ENCODE measurements at regions not wholly inside any gene's neighbourhood (a gene's known extent, or its start where the extent isn't known, plus 50 kb on each side); places are given as distances from the start of the nearest gene placed in this dataset.

GRCh38 chrX:110557864-110558263 is 199.2 kb downstream of the RTL9 start:
- intact Hi-C loops (cut with micrococcal nuclease): no loop called here
- POLR2A ChIA-PET: no interaction called here
- no TSS peak for BruUV-seq (replicated peaks)
- no peaks in the 10 kb centered on the region for H3K4me1 Mint-ChIP-seq (ENCODE audit: insufficient read depth, unreplicated experiment)
- H3K27ac Mint-ChIP-seq (ENCODE audit: low read depth, unreplicated experiment): no peak overlapping the region
- H3K27me3 Mint-ChIP-seq (ENCODE audit: insufficient read depth, unreplicated experiment): peaks cover 39% of the 10 kb centered on the region
- H3K36me3 Mint-ChIP-seq (ENCODE audit: insufficient read depth, unreplicated experiment): no peaks in the 10 kb centered on the region
- TF ChIP-seq CTCF (IDR thresholded peaks at IDR 0.05; ENCODE audit: unreplicated experiment): no peak
- no peak for DNase-seq (ENCODE audit: unreplicated experiment)
- H3K9me3 Mint-ChIP-seq (ENCODE audit: unreplicated experiment): peaks cover 33% of the 10 kb centered on the region
- CTCF ChIA-PET: interaction anchor here (0.6 kb wide), 1 partner anchor 13 kb away, joined by 3 read pairs; no protein-coding TSS in a partner anchor
- H3K4me3 Mint-ChIP-seq (ENCODE audit: unreplicated experiment): no peak overlapping the region

DNA sequence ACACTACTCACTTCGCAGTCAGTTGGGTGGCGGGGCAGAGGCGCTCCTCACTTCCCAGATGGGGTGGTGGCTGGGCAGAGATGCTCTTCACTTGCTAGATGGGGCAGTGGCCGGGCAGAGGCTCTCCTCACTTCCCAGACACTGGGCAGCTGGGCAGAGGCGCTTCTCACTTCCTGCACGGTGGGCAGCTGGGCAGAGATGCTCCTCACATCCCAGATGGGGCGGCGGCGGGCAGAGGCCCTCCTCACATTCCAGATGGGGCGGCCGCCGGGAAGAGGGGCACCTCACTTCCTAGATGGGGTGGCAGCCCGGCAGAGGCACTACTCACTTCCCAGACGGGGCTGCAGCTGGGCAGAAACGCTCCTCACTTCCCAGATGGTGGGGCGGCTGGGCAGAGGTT is 199.8 kb downstream of the RTL9 start:
- POLR2A ChIA-PET: no interaction called here
- Mint-ChIP-seq H3K4me1 (ENCODE audit: insufficient read depth, unreplicated experiment) (no peaks in the 10 kb centered on the region), H3K27me3 (ENCODE audit: insufficient read depth, unreplicated experiment) (peaks cover 38% of the 10 kb centered on the region)

DNA sequence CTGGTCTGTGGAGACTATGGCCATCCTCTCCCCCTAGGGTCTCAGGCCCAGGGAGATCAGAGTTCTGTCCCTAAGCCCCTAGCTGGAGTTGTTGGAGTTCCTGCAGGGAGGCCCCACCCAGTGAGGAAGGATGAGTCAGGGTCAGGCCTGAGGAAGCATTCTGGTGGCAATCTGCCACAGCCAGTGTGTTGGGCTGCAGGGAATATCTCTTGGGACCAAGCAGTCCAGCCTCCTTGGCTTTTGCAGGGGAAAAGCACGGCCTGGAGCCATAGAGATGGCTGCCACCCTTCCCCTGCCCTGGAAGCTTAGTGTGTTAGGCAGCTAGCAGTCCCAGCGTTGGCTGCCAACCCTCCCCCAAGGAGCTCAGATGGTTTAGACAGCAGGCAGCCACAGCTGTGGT is 202.4 kb downstream of the RTL9 start:
- peaks cover 28% of the 10 kb centered on the region for H3K9me3 Mint-ChIP-seq (ENCODE audit: unreplicated experiment)
- no peak overlapping the region for H3K4me3 Mint-ChIP-seq (ENCODE audit: unreplicated experiment)
- H3K4me1 Mint-ChIP-seq (ENCODE audit: insufficient read depth, unreplicated experiment): no peaks in the 10 kb centered on the region
- CTCF ChIA-PET: no interaction called here
- no peak overlapping the region for H3K27ac Mint-ChIP-seq (ENCODE audit: low read depth, unreplicated experiment)
- POLR2A ChIA-PET: no interaction called here
- BruUV-seq (replicated peaks): no TSS peak
- peak; percentile 59 for DNase-seq (ENCODE audit: unreplicated experiment)
- H3K36me3 Mint-ChIP-seq (ENCODE audit: insufficient read depth, unreplicated experiment): no peaks in the 10 kb centered on the region
- no peak for TF ChIP-seq CTCF (IDR thresholded peaks at IDR 0.05; ENCODE audit: unreplicated experiment)
- intact Hi-C loops (cut with micrococcal nuclease): no loop called here
- H3K27me3 Mint-ChIP-seq (ENCODE audit: insufficient read depth, unreplicated experiment): peaks cover 24% of the 10 kb centered on the region

More for the DNA sequence above, 199.8 kb downstream of the RTL9 start:
- CTCF ChIA-PET: interaction anchor here (0.6 kb wide), 1 partner anchor 12 kb away, joined by 3 read pairs; no protein-coding TSS in a partner anchor
- Mint-ChIP-seq H3K36me3 (ENCODE audit: insufficient read depth, unreplicated experiment) (no peaks in the 10 kb centered on the region), H3K27ac (ENCODE audit: low read depth, unreplicated experiment) (no peak overlapping the region), H3K9me3 (ENCODE audit: unreplicated experiment) (peaks cover 33% of the 10 kb centered on the region), H3K4me3 (ENCODE audit: unreplicated experiment) (no peak overlapping the region)
- intact Hi-C loops (cut with micrococcal nuclease): no loop called here
- no TSS peak for BruUV-seq (replicated peaks)
- no peak for DNase-seq (ENCODE audit: unreplicated experiment)
- TF ChIP-seq CTCF (IDR thresholded peaks at IDR 0.05; ENCODE audit: unreplicated experiment): no peak

DNA sequence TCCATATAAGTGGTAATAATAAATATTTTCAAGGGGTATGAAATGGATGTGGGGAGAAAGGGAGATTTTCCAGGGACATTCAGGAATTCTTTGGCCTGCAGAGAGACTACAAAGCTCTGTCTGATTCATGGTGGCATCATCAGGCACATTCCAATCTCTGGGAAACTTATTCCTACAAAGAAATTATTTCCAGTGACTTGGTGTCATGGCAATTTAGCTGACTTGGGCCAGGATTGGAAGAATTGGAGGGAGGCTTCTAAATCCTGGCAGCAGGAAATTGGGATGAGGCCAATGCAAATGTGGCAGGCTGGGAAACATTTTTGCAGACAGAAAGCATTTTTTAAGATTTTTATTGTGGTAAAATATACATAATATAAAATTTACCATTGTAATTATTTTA is 204.6 kb downstream of the RTL9 start:
- H3K9me3 Mint-ChIP-seq (ENCODE audit: unreplicated experiment): peaks cover 24% of the 10 kb centered on the region
- H3K4me1 Mint-ChIP-seq (ENCODE audit: insufficient read depth, unreplicated experiment): no peaks in the 10 kb centered on the region
- peaks cover 24% of the 10 kb centered on the region for H3K27me3 Mint-ChIP-seq (ENCODE audit: insufficient read depth, unreplicated experiment)
- H3K27ac Mint-ChIP-seq (ENCODE audit: low read depth, unreplicated experiment): no peak overlapping the region
- TF ChIP-seq CTCF (IDR thresholded peaks at IDR 0.05; ENCODE audit: unreplicated experiment): no peak
- H3K4me3 Mint-ChIP-seq (ENCODE audit: unreplicated experiment): no peak overlapping the region
- POLR2A ChIA-PET: interaction anchor here (0.7 kb wide), 1 partner anchor 539 kb away, joined by 3 read pairs; no protein-coding TSS in a partner anchor
- CTCF ChIA-PET: interaction anchor here (0.9 kb wide), 1 partner anchor 28 kb away, joined by 3 read pairs; no protein-coding TSS in a partner anchor
- BruUV-seq (replicated peaks): no TSS peak
- no peaks in the 10 kb centered on the region for H3K36me3 Mint-ChIP-seq (ENCODE audit: insufficient read depth, unreplicated experiment)
- no peak for DNase-seq (ENCODE audit: unreplicated experiment)
- intact Hi-C loops (cut with micrococcal nuclease): no loop called here

All from MCF 10A (cell line).